ENCODE measurements at regions not wholly inside any gene's neighbourhood (a gene's known extent, or its start where the extent isn't known, plus 50 kb on each side); places are given as distances from the start of the nearest gene placed in this dataset.

DNA sequence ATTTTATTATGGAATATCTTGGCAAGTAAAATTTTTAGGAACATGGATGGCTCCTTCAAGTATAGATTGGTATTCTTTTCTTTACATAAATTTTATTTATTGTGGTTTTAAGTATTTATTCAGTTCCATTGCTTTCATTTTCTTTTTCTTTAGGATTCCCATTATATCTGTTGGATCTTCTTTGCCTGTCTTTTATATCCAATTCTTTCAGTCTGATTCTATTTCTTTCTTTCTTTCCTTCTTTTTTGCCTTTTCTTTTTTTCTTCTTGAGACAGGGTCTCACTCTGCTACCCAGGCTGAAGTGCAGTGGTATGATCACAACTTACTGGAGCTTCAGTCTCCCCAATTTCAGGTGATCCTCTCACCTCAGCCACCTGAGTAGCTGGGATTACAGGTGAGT lies 74.2 kb upstream of the GLI3 start:
- no peak for DNase-seq
- Histone ChIP-seq H3K36me3 (ENCODE audit: control insufficient read depth in 4 of 4, insufficient read depth in 4 of 4, low read length in 3 of 4) (no peaks in the 10 kb centered on the region), H3K4me1 (ENCODE audit: control extremely low read depth in 1 of 4, control insufficient read depth in 4 of 4, insufficient read depth in 4 of 4, low read length in 3 of 4) (no peaks in the 10 kb centered on the region), H3K9me3 (ENCODE audit: control extremely low read depth in 1 of 5, control insufficient read depth in 4 of 5, insufficient read depth in 2 of 5, low read depth in 1 of 5, low read length in 4 of 5) (peaks cover 0 to 2% (median 0%) of the 10 kb centered on the region in 5 experiments), H3K27ac (ENCODE audit: insufficient read depth in 1 of 2, low read depth in 1 of 2, low read length in 2 of 2, poor library complexity in 1 of 2, severe bottlenecking in 2 of 2) (no peak overlapping the region), H3K4me3 (ENCODE audit: control insufficient read depth in 1 of 7, extremely low read depth in 1 of 7, insufficient read depth in 4 of 7, low read depth in 2 of 7, low read length in 6 of 7) (no peak overlapping the region), H3K27me3 (replicated peaks in 2 of 5; ENCODE audit: control insufficient read depth in 4 of 5, insufficient read depth in 5 of 5, low read length in 4 of 5) (peaks cover 0 to 5% (median 0%) of the 10 kb centered on the region in 5 experiments)
- CTCF ChIA-PET, result no interaction called here
- POLR2A ChIA-PET, result no interaction called here

DNA sequence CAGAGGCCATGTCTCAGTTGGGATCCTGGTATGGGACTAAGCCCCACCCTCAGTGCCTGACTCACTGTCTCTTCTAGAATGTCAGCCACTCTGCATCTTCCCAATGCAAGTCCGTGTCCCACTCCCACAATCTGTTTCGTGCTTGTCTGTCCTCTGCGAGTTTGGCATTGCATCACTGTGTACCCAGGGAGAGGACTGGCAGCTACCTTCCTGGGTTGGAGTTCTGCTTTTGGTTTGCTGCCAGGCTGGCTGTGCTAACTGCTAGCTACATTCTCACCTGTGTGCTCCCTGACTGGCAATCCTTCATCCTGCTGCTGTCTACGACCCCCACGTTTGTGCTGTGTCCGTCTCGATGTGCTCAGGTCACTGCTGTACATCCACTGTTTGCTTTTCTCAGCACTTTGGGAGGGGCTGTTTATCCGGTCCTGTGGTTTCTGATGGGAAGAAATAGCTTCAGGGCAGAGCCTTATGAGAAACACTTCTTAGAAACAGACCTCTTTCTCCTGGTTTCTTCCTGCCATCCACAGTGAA lies 56.0 kb upstream of the GLI3 start:
- ChIA-PET CTCF (no interaction called here), POLR2A (interaction anchor here (0.6 kb wide), 1 partner anchor 50 kb away, joined by 4 read pairs; no protein-coding TSS in a partner anchor)
- no peaks in the 10 kb centered on the region for H3K9me3 ChIP-seq (ENCODE audit: control extremely low read depth in 1 of 5, control insufficient read depth in 4 of 5, insufficient read depth in 2 of 5, low read depth in 1 of 5, low read length in 4 of 5)
- DNase-seq, result no peak
- H3K27ac ChIP-seq (ENCODE audit: insufficient read depth in 1 of 2, low read depth in 1 of 2, low read length in 2 of 2, poor library complexity in 1 of 2, severe bottlenecking in 2 of 2), result no peak overlapping the region
- no peak overlapping the region for H3K4me3 ChIP-seq (ENCODE audit: control insufficient read depth in 1 of 7, extremely low read depth in 1 of 7, insufficient read depth in 4 of 7, low read depth in 2 of 7, low read length in 6 of 7)
- no peaks in the 10 kb centered on the region for H3K36me3 ChIP-seq (ENCODE audit: control insufficient read depth in 4 of 4, insufficient read depth in 4 of 4, low read length in 3 of 4)
- peaks cover 0 to 11% (median 2%) of the 10 kb centered on the region in 5 experiments for H3K27me3 ChIP-seq (replicated peaks in 2 of 5; ENCODE audit: control insufficient read depth in 4 of 5, insufficient read depth in 5 of 5, low read length in 4 of 5)
- H3K4me1 ChIP-seq (ENCODE audit: control extremely low read depth in 1 of 4, control insufficient read depth in 4 of 4, insufficient read depth in 4 of 4, low read length in 3 of 4), result no peaks in the 10 kb centered on the region
- 95% methylated on average over 6 of the region's 8 CpGs for WGBS (ENCODE audit: insufficient coverage)

DNA sequence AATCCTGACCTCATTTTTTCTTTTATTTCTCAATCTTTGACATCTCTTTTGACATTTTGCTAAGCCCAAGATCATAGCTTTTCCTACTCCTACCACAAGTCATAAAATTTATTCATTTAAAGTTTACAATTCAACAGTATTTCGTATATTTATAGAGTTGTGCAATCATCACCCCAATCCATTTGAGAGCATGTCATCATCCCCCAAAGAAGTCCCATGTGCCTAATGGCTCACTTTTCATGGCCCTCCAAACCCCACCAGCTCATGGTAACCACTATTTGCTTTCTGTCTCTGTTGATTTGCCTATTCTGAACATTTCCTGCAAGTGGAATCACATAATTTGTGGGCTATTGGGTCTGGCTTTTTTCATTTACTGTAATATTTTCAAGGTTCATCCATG lies 52.5 kb upstream of the GLI3 start:
- H3K4me1 ChIP-seq (ENCODE audit: control extremely low read depth in 1 of 4, control insufficient read depth in 4 of 4, insufficient read depth in 4 of 4, low read length in 3 of 4), result no peaks in the 10 kb centered on the region
- no peak overlapping the region for H3K4me3 ChIP-seq (ENCODE audit: control insufficient read depth in 1 of 7, extremely low read depth in 1 of 7, insufficient read depth in 4 of 7, low read depth in 2 of 7, low read length in 6 of 7)
- no peak for DNase-seq
- H3K36me3 ChIP-seq (ENCODE audit: control insufficient read depth in 4 of 4, insufficient read depth in 4 of 4, low read length in 3 of 4), result no peaks in the 10 kb centered on the region
- H3K9me3 ChIP-seq (ENCODE audit: control extremely low read depth in 1 of 5, control insufficient read depth in 4 of 5, insufficient read depth in 2 of 5, low read depth in 1 of 5, low read length in 4 of 5), result no peaks in the 10 kb centered on the region
- H3K27ac ChIP-seq (ENCODE audit: insufficient read depth in 1 of 2, low read depth in 1 of 2, low read length in 2 of 2, poor library complexity in 1 of 2, severe bottlenecking in 2 of 2), result no peak overlapping the region
- CTCF ChIA-PET, result no interaction called here
- H3K27me3 ChIP-seq (replicated peaks in 2 of 5; ENCODE audit: control insufficient read depth in 4 of 5, insufficient read depth in 5 of 5, low read length in 4 of 5), result peaks cover 0 to 7% (median 0%) of the 10 kb centered on the region in 5 experiments
- WGBS (ENCODE audit: insufficient coverage), result no CpG with 5 or more reads among the region's 1 CpG
- POLR2A ChIA-PET, result no interaction called here

Data from common myeloid progenitor, CD34-positive (primary cell).